GM18867 (cell line): ENCODE measurements at regions not wholly inside any gene's neighbourhood (a gene's known extent, or its start where the extent isn't known, plus 50 kb on each side); places are given as distances from the start of the nearest gene placed in this dataset.
A peak's percentile ranks its signal among the peaks of the same experiment; 100 is the strongest.
"Not testable (repeated sequence)": the region's sequence is repeated elsewhere in the genome, so short reads cannot be mapped to it uniquely, and the experiment has no call there.

Source experiments
- ATAC-seq: cut with Tn5 transposase; IDR thresholded peaks from one replicate; pipeline ENCODE4 v1.9.1; 2021; ENCODE audit warnings: mild to moderate bottlenecking, moderate library complexity; ENCODE audit not compliant: unreplicated experiment

DNA sequence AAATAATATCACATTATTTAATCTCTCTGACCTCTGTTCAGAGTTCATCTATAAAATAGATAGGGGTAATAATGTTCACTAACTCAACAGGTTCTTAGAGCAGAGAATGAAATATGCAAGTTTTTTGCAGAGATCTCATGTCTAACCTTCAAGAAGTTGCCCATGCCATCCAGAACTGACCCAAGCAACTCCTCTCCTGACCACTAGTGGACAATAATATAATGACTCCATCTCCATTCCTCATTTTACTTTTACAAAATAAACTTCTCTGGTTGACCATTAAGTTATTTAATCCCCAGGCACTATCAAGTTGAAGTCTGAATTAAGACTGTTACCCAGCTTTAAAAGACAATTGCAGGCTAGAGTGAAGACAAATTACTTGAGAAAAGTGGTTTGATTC lies 382.6 kb downstream of the KCNA4 start:
- no peak for ATAC-seq

DNA sequence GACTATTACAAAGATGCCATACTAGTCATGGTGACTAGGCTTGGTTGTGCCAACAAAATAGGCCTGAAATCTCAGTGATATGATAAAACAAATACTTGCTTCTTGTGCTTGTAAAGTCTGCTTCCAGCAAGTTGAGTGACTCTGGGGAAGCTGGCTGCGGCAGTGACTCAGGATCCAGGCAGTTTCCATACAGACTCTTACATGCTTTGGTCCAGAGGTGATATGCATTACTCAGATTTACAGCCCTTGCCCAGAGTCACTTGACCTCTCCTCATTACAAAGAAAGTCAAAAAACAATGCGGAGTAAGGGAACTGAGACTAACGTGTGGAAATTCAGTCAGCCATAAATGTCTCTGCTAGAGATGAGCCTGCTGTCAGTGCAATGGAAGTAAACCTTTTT lies 387.5 kb downstream of the KCNA4 start:
- ATAC-seq, result no peak

- ATAC-seq, result no peak
These were observed 388.2 kb downstream of the KCNA4 start for GRCh38 chr11:29628609-29629008.

- ATAC-seq, result no peak
These were observed 389.3 kb downstream of the KCNA4 start for GRCh38 chr11:29627541-29627940.

GRCh38 chr11:29623144-29623722 lies 393.6 kb downstream of the KCNA4 start:
- no peak for ATAC-seq

GRCh38 chr11:29616611-29617010 lies 400.2 kb downstream of the KCNA4 start:
- no peak for ATAC-seq

DNA sequence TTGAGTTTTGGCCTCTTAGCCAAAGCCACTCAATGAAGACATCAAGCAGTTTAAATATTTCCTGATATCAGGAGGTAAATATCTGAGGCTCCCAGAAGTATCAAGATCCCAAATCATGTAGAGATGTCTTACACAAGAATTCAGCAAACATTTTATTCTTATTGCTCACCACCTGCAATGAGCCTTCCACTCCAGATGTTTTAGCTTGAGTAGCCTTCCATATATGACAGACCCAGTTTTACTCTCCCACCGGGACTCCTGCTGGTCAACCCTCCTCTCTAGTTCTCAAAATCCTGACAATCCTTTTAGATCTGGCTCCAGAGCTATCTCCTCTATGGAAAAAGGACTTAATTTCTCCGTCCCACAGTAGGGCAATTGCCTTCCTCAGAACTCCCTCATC lies 404.4 kb downstream of the KCNA4 start:
- no peak for ATAC-seq

GRCh38 chr11:29606330-29607031 lies 410.3 kb downstream of the KCNA4 start:
- ATAC-seq, result no peak

DNA sequence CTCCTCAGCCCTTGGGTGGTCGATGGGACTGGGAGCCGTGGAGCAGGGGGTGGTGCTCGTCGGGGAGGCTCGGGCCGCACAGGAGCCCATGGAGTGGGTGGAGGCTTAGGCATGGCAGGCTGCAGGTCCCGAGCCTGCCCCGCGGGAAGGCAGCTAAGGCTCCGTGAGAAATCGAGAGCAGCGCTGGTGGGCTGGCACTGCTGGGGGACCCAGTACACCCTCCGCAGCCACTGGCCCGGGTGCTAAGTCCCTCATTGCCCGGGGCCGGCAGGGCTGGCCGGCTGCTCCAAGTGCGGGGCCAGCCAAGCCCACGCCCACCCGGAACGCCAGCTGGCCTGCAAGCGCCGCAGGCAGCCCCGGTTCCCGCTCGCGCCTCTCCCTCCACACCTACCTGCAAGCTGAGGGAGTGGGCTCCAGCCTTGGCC lies 416.7 kb downstream of the KCNA4 start:
- not testable (repeated sequence) for ATAC-seq

GRCh38 chr11:29584342-29584741 lies 432.5 kb downstream of the KCNA4 start:
- no peak for ATAC-seq

GRCh38 chr11:29578806-29579205 lies 438.0 kb downstream of the KCNA4 start:
- no peak for ATAC-seq

GRCh38 chr11:29564486-29564885 lies 452.3 kb downstream of the KCNA4 start:
- ATAC-seq, result no peak

DNA sequence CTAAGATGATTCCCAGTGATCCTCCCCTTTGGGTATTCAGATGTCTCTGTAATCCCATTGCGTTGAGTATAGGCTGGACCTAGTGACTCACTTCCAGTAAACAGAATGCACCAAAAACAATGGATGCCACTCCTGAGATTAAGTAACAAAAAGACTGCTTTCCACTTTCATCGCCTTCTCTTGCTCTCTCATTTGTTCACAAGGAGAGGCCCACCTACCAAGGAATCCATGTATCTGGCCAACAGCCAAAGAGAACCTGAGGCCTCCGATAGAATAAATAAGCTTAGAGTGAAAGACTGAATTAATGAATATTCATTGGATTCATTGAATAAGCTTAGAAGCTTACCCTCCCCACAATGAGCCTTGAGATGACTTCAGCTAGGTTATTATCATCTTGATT lies 454.6 kb downstream of the KCNA4 start:
- ATAC-seq, result no peak

DNA sequence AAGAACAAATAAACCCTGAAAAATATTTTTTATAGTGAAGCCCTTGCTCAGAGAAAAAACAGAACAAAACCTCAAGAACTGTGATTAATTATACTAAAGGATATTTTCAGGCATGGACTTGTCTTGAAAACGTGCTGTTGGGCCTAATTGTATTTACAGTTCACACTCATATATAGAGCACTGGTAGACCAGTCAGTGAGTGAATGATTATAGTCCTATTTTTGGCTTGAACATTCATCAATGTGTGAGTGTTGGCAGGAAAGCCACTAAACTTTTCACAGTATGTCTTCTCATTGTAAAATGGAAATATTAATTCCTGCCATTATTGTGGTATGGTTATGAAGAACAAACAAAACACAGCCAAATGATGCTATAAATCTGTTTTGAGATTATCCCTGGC lies 462.8 kb downstream of the KCNA4 start:
- no peak for ATAC-seq

GRCh38 chr11:29538339-29539036 lies 478.3 kb downstream of the KCNA4 start:
- ATAC-seq, result no peak

GRCh38 chr11:29534836-29535235 lies 482.0 kb downstream of the KCNA4 start:
- ATAC-seq, result no peak

GRCh38 chr11:29530961-29531360 lies 485.9 kb downstream of the KCNA4 start:
- no peak for ATAC-seq

DNA sequence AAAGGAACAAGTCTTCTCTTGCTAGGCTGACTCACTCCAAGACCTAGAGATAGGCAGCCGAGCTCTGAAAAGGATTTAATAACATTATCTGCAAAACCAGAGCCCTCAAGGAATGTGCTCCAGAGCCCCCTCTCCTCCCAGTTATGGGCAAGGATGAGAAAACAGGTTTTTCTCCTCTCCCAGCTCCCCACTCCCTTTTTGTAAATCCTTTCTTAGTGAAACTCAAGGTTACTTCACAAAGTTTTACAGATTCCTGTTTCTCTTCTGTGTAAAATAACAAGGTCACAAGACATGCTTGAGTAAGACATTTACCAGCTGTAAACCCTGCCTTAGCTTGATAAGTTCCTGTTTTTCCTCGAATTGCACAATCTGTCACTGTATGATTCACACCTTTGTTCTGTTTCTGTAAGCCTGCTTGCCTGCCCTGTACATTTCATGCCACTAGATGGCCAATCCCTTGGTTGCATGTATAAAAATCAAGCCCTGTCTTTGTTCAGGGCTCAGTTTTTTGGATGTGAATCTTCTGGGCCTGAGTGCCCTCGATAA lies 489.4 kb downstream of the KCNA4 start:
- peak; percentile 89 for ATAC-seq

GRCh38 chr11:29518389-29519174 lies 498.2 kb downstream of the KCNA4 start:
- peak; percentile 62 for ATAC-seq

DNA sequence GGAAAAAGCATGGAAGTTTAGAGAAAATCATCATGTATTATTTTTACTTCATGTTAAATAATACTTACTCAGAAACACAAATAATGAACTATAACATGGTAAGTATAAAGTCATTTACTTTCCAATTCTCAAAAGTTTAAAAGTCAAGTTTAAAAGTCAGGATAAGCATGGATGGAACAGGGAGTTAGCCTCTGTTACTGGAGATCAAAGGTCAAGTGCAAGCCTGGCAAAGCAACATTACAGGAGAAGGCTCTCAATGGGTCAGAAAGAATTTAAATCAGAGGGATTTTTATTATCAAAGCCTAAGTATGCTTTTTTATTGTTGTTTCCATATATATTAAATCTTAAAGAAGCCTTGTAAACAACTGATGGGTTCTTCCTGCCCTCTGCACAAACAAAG lies 505.4 kb downstream of the KCNA4 start:
- ATAC-seq, result no peak

DNA sequence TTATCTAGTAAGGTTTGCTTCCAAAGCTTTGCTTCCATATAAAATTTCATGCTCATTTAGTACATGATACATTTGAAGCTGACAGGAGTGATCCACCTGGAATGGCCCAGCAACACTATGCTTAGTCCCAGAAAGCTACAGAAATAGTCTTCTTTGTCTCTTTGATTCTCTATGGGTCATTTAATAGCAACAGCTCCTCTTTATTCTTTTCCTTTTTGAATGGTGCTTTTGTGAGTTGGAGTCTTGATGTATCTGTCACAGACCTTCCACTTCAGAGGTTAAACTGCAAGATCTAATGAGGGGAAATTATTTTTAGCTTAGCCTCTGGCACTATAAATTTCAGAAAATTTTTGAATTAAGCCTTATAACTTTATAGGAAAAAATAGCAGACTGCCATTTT lies 509.5 kb downstream of the KCNA4 start:
- ATAC-seq, result no peak
